OCI-LY3 (cell line): ENCODE measurements at regions not wholly inside any gene's neighbourhood (a gene's known extent, or its start where the extent isn't known, plus 50 kb on each side); places are given as distances from the start of the nearest gene placed in this dataset.

Experiments
- H2AFZ ChIP-seq: fragments of 200-600, 300-600 bp; shearing (Covaris generic); 2 replicates; pipeline ENCODE4 v1.6.0; 2014; ENCODE audit warnings: antibody characterized with exemption, low read depth, low read length
- H3K27ac ChIP-seq: fragments of 200-600, 300-600 bp; sonication (generic); 2 replicates; pipeline ENCODE4 v1.5.1; 2014; ENCODE audit warnings: mild to moderate bottlenecking, low read length, moderate library complexity, mixed read lengths
- H3K27me3 ChIP-seq: fragments of 200-600, 300-600 bp; sonication (generic); 2 replicates; pipeline ENCODE4 v1.6.1; 2014; ENCODE audit warnings: low read depth, low read length, mixed read lengths
- H3K36me3 ChIP-seq: fragments of 200-600, 300-600 bp; sonication (generic); replicated peaks from 2 replicates; pipeline ENCODE3; 2014; ENCODE audit warnings: low read depth, low read length, mixed read lengths
- H3K4me1 ChIP-seq: fragments of 300-600, 200-600 bp; sonication (generic); 2 replicates; pipeline ENCODE4 v1.6.1; 2014; ENCODE audit warnings: low read length, mixed read lengths
- H3K4me2 ChIP-seq: fragments of 200-600, 300-600 bp; sonication (generic); 2 replicates; pipeline ENCODE4 v1.6.1; 2014; ENCODE audit warnings: low read length, mixed read lengths
- H3K4me3 ChIP-seq: fragments of 300-600, 200-600 bp; sonication (generic); 2 replicates; pipeline ENCODE4 v1.5.1; 2014; ENCODE audit warnings: antibody characterized with exemption, mild to moderate bottlenecking, low read length, moderate library complexity
- H3K79me2 ChIP-seq: fragments of 300-600, 200-600 bp; shearing (Covaris generic); 2 replicates; pipeline ENCODE4 v1.6.1; 2014; ENCODE audit warnings: mild to moderate bottlenecking, low read length, mixed read lengths
- H3K9ac ChIP-seq: fragments of 300-600, 200-600 bp; shearing (Covaris generic); 2 replicates; pipeline ENCODE4 v1.6.0; 2014; ENCODE audit warnings: mild to moderate bottlenecking, low read length, moderate library complexity
- H3K9me3 ChIP-seq: fragments of 200-600, 300-600 bp; shearing (Covaris generic); 2 replicates; pipeline ENCODE4 v1.6.1; 2014; ENCODE audit warnings: low read length, mixed read lengths; ENCODE audit not compliant: insufficient read depth
- H4K20me1 ChIP-seq: fragments of 200-600, 300-600 bp; sonication (generic); 2 replicates; pipeline ENCODE4 v1.6.1; 2016; ENCODE audit warnings: low read length, mixed read lengths; ENCODE audit not compliant: insufficient read depth
- EZH2phosphoT487 ChIP-seq: fragments of 200-600 bp; shearing (Covaris generic); IDR thresholded peaks from 2 replicates; pipeline ENCODE4 v1.6.1; 2018; ENCODE audit warnings: antibody characterized with exemption, mixed run types, low read depth
- TF ChIP-seq, protein P1 (sequence below): fragments of 200-600, 300-600 bp; sonication (generic); IDR thresholded peaks from 2 replicates; pipeline ENCODE4 v1.5.1; 2014; ENCODE audit warnings: antibody characterized with exemption, low read length, low read depth

DNA sequence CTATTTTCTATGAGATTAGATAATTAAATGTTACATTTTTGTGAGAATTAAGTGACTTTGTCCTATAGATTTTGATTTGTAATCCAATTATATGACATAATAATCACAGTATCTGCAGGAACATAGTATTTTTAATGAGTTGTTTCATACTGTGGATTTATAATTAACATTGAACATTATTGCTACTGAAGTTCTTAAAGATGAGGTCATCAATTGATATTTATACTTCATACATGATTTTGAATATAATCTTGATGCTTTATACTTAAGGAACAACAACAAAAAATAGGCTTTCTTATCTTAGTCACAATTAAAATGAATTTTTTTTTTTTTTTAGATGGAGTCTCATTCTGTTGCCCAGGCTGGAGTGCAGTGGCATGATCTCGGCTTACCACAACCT lies 846.6 kb downstream of the SI start:
- Histone ChIP-seq H2AFZ (no peak overlapping the region), H3K4me1 (no peaks in the 10 kb centered on the region), H3K36me3 (no peaks in the 10 kb centered on the region), H3K9me3 (no peaks in the 10 kb centered on the region), H4K20me1 (no peaks in the 10 kb centered on the region), H3K27ac (no peak overlapping the region), H3K27me3 (no peaks in the 10 kb centered on the region), H3K79me2 (no peaks in the 10 kb centered on the region), H3K4me2 (no peak overlapping the region), H3K4me3 (no peak overlapping the region), H3K9ac (no peak overlapping the region)
- no peak for TF ChIP-seq EZH2phosphoT487
- TF ChIP-seq, protein P1, sequence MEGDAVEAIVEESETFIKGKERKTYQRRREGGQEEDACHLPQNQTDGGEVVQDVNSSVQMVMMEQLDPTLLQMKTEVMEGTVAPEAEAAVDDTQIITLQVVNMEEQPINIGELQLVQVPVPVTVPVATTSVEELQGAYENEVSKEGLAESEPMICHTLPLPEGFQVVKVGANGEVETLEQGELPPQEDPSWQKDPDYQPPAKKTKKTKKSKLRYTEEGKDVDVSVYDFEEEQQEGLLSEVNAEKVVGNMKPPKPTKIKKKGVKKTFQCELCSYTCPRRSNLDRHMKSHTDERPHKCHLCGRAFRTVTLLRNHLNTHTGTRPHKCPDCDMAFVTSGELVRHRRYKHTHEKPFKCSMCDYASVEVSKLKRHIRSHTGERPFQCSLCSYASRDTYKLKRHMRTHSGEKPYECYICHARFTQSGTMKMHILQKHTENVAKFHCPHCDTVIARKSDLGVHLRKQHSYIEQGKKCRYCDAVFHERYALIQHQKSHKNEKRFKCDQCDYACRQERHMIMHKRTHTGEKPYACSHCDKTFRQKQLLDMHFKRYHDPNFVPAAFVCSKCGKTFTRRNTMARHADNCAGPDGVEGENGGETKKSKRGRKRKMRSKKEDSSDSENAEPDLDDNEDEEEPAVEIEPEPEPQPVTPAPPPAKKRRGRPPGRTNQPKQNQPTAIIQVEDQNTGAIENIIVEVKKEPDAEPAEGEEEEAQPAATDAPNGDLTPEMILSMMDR, result no peak

DNA sequence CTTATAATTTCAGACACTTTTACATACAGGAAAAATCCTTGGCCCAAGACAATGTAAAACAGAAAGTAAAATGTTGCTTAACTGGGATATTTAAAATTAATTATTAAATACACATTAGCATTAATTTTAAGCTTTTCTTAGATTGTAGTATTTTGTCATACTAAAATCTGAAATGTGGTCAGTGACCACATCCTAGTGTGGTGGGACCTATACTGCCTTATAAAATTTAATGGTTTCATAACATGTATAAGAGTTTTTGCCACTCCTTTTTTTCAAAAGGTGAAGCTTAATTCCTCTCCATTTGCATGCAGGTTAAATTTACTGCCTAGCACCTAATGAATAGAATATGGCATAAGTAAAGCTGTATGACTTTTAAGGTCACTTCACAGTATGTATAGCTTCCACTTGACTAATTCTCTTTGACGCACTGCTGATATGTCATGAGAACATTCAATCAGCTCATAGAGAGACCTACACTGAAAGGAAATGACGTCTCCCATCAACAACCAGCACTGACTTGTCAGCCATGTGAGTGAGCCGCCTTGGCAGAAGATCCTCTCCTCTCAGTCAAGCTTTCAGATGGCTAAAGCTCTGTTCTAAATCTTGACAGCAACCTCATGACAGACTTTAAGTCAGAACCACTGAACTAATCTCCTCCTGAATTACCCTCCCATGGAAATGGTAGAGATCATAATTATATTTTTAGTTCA lies 847.8 kb downstream of the SI start:
- H3K27me3 ChIP-seq, result no peaks in the 10 kb centered on the region
- H4K20me1 ChIP-seq, result no peaks in the 10 kb centered on the region
- TF ChIP-seq, protein P1, result no peak
- no peak overlapping the region for H3K9ac ChIP-seq
- H3K27ac ChIP-seq, result no peak overlapping the region
- H3K4me1 ChIP-seq, result no peaks in the 10 kb centered on the region
- no peak overlapping the region for H3K4me2 ChIP-seq
- H3K9me3 ChIP-seq, result no peaks in the 10 kb centered on the region
- no peak overlapping the region for H3K4me3 ChIP-seq
- no peak overlapping the region for H2AFZ ChIP-seq
- H3K79me2 ChIP-seq, result no peaks in the 10 kb centered on the region
- no peaks in the 10 kb centered on the region for H3K36me3 ChIP-seq

DNA sequence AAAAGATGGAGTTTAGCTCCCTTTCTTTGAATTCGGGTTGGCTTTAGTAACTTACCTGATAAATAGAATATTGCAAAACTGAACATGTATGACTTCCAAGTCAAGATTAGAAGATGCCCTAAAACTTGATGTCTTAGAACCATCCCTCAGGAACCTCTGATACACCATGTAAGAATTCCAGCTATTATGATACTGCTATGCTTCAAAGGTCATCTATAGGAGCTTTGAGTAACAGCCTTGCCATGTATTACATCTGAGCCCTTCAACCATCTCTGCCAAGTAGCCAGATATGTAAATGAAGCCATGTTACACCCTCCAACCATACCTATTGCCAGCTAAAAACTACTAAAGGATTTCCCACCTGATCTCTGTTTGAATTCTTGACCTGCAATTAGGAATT lies 854.2 kb downstream of the SI start:
- Histone ChIP-seq H3K4me2 (no peak overlapping the region), H3K79me2 (no peaks in the 10 kb centered on the region), H3K27me3 (no peaks in the 10 kb centered on the region), H3K36me3 (no peaks in the 10 kb centered on the region), H2AFZ (no peak overlapping the region), H3K9ac (no peak overlapping the region), H3K4me3 (no peak overlapping the region), H4K20me1 (no peaks in the 10 kb centered on the region), H3K9me3 (no peaks in the 10 kb centered on the region), H3K27ac (no peak overlapping the region), H3K4me1 (no peaks in the 10 kb centered on the region)
- TF ChIP-seq, protein P1, result no peak
- no peak for TF ChIP-seq EZH2phosphoT487

DNA sequence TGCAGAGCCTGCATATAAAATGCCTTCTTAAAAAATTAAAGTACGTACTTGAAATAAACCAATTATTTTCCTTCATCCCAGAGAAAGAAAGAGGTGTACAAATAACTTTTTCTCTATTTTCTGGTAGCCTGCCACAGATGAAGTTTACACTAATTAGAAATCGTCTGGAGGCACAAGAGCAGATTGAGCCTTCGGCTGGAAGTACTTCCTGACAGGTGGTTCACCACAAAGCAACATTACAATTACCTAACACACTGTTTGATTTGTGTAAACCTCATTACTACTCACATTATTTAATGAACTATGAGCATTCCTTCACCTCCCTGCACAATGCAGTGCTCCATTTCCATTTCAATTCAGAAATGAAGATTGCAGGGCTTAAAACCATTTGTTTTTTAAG lies 856.1 kb downstream of the SI start:
- H3K4me3 ChIP-seq, result no peak overlapping the region
- H3K9ac ChIP-seq, result no peak overlapping the region
- H3K27me3 ChIP-seq, result no peaks in the 10 kb centered on the region
- no peaks in the 10 kb centered on the region for H3K9me3 ChIP-seq
- no peaks in the 10 kb centered on the region for H4K20me1 ChIP-seq
- H3K4me2 ChIP-seq, result no peak overlapping the region
- no peaks in the 10 kb centered on the region for H3K36me3 ChIP-seq
- H3K4me1 ChIP-seq, result no peaks in the 10 kb centered on the region
- no peak overlapping the region for H3K27ac ChIP-seq
- no peaks in the 10 kb centered on the region for H3K79me2 ChIP-seq
- TF ChIP-seq, protein P1, result no peak
- TF ChIP-seq EZH2phosphoT487, result no peak
- no peak overlapping the region for H2AFZ ChIP-seq
